Left ventricle myocardium inferior (tissue), 1 donor: ENCODE measurements at regions not wholly inside any gene's neighbourhood (a gene's known extent, or its start where the extent isn't known, plus 50 kb on each side); places are given as distances from the start of the nearest gene placed in this dataset.

Experiments
- DNase-seq: peaks from one replicate; pipeline ENCODE4 v3.0.0-alpha.2; 2020
- H3K27ac ChIP-seq: fragments of 200-600 bp; replicated peaks from 2 replicates; pipeline ENCODE4 v1.8.0; 2021
- H3K27me3 ChIP-seq: fragments of 200-600 bp; 2 replicates; pipeline ENCODE4 v1.8.0; 2021; ENCODE audit warnings: low read depth
- H3K36me3 ChIP-seq: fragments of 200-600 bp; 2 replicates; pipeline ENCODE4 v1.8.0; 2021
- H3K4me1 ChIP-seq: fragments of 200-600 bp; 2 replicates; pipeline ENCODE4 v1.8.0; 2021
- H3K4me3 ChIP-seq: fragments of 200-600 bp; 2 replicates; pipeline ENCODE4 v1.8.0; 2021; ENCODE audit warnings: mild to moderate bottlenecking, moderate library complexity
- H3K9me3 ChIP-seq: fragments of 200-600 bp; replicated peaks from 2 replicates; pipeline ENCODE4 v1.8.0; 2021
- CTCF ChIP-seq: fragments of 200-600 bp; IDR thresholded peaks from 2 replicates; pipeline ENCODE4 v1.8.0; 2021; ENCODE audit warnings: antibody characterized with exemption, mild to moderate bottlenecking, borderline replicate concordance
- intact Hi-C: fragments of 100-400 bp; cut with micrococcal nuclease; formaldehyde crosslinking; loops from one replicate; pipeline ENCODE4 v1.11.0; 2022
- donor health status: DM: no; HTN: yes; CAD: no; lungs with severe emphysema.

DNA sequence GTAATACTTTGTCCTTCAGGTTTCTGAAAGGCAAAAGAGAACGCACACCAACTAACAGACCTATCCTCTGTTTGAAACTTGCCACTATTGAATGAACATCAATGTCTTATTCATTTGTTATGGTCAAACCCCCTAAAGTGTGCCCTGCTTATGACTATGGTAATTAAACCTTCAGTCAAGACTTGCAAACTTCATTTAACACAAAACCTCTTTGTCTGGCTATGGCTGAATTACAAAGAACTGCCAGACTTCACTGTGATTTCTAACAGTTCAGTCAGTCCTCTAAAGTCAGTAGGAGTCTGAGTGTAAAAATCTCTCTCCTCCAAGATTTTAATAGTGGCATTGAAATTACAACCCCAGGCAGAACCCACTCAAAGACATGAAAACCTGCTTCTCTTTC, 702.5 kb upstream of the LRRN3 start:
- H3K36me3 ChIP-seq: no peaks in the 10 kb centered on the region
- no peaks in the 10 kb centered on the region for H3K9me3 ChIP-seq
- intact Hi-C loops: no loop called here
- no peaks in the 10 kb centered on the region for H3K27me3 ChIP-seq
- no peaks in the 10 kb centered on the region for H3K4me1 ChIP-seq
- no peak overlapping the region for H3K27ac ChIP-seq
- DNase-seq: no peak
- no peak overlapping the region for H3K4me3 ChIP-seq
- no peak for TF ChIP-seq CTCF

DNA sequence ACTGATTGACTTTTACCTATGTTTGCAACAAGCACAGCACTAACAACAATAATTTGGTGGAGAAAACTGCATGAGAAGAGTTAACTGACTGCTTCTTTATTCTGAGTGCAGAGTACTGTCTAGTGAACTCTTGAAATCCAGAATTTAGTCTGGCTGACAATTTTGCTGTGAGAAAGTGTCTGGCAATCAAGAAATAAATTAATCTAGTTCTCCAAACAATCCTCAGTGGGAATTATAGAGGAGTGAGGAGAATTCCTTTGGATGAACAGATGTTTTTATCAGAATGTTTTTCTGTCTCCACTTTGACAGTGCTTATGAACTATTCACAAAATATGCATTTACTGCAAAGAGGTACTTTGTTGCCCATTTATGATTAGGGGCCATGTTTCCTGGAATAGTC, 694.9 kb upstream of the LRRN3 start:
- Histone ChIP-seq H3K4me1 (no peaks in the 10 kb centered on the region), H3K36me3 (no peaks in the 10 kb centered on the region), H3K4me3 (no peak overlapping the region), H3K9me3 (no peaks in the 10 kb centered on the region), H3K27ac (no peak overlapping the region), H3K27me3 (no peaks in the 10 kb centered on the region)
- no peak for DNase-seq
- TF ChIP-seq CTCF: no peak
- intact Hi-C loops: no loop called here

- Histone ChIP-seq H3K36me3 (no peaks in the 10 kb centered on the region), H3K9me3 (no peaks in the 10 kb centered on the region), H3K27ac (no peak overlapping the region), H3K4me1 (no peaks in the 10 kb centered on the region), H3K27me3 (no peaks in the 10 kb centered on the region), H3K4me3 (no peak overlapping the region)
- no peak for TF ChIP-seq CTCF
- intact Hi-C loops: no loop called here
- DNase-seq: no peak
Measured at GRCh38 chr7:110397927-110398660, 692.8 kb upstream of the LRRN3 start.

GRCh38 chr7:110399421-110399820, 691.5 kb upstream of the LRRN3 start:
- DNase-seq: no peak
- no peak for TF ChIP-seq CTCF
- Histone ChIP-seq H3K36me3 (no peaks in the 10 kb centered on the region), H3K27me3 (no peaks in the 10 kb centered on the region), H3K27ac (no peak overlapping the region), H3K9me3 (no peaks in the 10 kb centered on the region), H3K4me3 (no peak overlapping the region), H3K4me1 (no peaks in the 10 kb centered on the region)
- intact Hi-C loops: no loop called here

- no peak for TF ChIP-seq CTCF
- Histone ChIP-seq H3K36me3 (no peaks in the 10 kb centered on the region), H3K4me1 (no peaks in the 10 kb centered on the region), H3K27me3 (no peaks in the 10 kb centered on the region), H3K9me3 (no peaks in the 10 kb centered on the region), H3K4me3 (no peak overlapping the region), H3K27ac (no peak overlapping the region)
- DNase-seq: no peak
- intact Hi-C loops: no loop called here
Measured at GRCh38 chr7:110400411-110400810, 690.5 kb upstream of the LRRN3 start.

DNA sequence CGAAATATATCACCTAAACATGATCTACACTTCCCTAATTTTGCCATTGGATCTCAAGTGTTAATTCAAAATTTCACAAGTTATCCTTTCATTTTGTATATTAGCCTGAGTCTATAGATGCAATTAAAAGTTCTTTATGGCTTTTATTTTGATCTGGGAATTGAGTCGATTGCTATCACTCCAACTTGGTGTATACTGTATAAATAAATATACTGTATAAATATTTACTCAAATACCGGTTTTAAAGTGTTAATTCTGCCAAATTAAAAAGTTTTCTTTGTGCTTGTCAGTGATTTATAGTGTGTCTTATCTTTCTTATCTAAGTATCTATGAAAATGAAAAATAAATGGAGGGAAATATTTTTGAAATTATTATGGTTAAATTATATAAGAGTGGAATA, 683.7 kb upstream of the LRRN3 start:
- no peaks in the 10 kb centered on the region for H3K4me1 ChIP-seq
- no peak overlapping the region for H3K27ac ChIP-seq
- H3K9me3 ChIP-seq: peaks cover 15% of the 10 kb centered on the region
- no peak overlapping the region for H3K4me3 ChIP-seq
- no peak for DNase-seq
- H3K36me3 ChIP-seq: no peaks in the 10 kb centered on the region
- intact Hi-C loops: no loop called here
- no peaks in the 10 kb centered on the region for H3K27me3 ChIP-seq
- TF ChIP-seq CTCF: no peak
